H1 (cell line): ENCODE measurements at regions not wholly inside any gene's neighbourhood (a gene's known extent, or its start where the extent isn't known, plus 50 kb on each side); places are given as distances from the start of the nearest gene placed in this dataset.

ENCODE experiments used
- EZH2 ChIP-seq: fragments of 200-600 bp; sonication (generic); IDR thresholded peaks from 2 replicates; pipeline ENCODE4 v1.7.1; 2012; ENCODE audit warnings: low read depth, mild to moderate bottlenecking, moderate library complexity, low read length, inconsistent platforms; ENCODE audit not compliant: severe bottlenecking
- HDAC6 ChIP-seq: IDR thresholded peaks from one replicate; pipeline ENCODE4 v1.7.1; 2012; ENCODE audit warnings: low read depth, mild to moderate bottlenecking, inconsistent platforms, low read length, moderate library complexity
- KDM4A ChIP-seq: IDR thresholded peaks from one replicate; pipeline ENCODE4 v1.7.1; 2012; ENCODE audit warnings: low read depth, mild to moderate bottlenecking, moderate library complexity, low read length, inconsistent platforms; ENCODE audit not compliant: severe bottlenecking
- SIRT6 ChIP-seq: IDR thresholded peaks from one replicate; pipeline ENCODE4 v1.7.1; 2012; ENCODE audit warnings: low read length, inconsistent platforms
- SP2 ChIP-seq: IDR thresholded peaks from 2 replicates; pipeline ENCODE4 v1.6.1; 2012; ENCODE audit warnings: mild to moderate bottlenecking, low read length, inconsistent platforms
- YY1 ChIP-seq: IDR thresholded peaks from 2 replicates; pipeline ENCODE4 v1.6.1; 2011; ENCODE audit warnings: low read depth, mild to moderate bottlenecking, low read length
- TF ChIP-seq, protein P1 (sequence below): IDR thresholded peaks from 2 replicates; pipeline ENCODE4 v1.6.1; 2012; ENCODE audit warnings: inconsistent platforms

DNA sequence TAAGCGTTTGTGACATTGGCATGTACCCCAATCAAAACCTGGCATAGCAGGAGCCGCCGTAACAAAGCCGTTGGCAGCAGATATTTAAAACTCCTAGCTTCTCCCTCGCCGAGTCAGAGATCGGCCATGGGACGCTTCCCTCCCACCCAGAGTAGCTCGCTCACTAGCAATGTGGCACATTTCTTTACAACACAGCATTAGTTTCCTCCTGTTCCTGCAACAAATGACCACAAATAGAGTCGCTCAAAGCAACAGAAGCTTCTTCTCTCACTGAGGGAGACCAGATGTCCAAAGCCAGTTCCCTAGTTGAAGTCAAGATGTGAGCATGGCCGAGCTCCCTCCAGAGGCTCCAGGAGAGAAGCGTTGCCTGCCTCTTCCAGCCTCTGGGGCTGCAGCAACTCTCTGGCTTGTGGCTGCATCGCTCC lies 106.7 kb downstream of the RBFOX3 start (continued):
- TF ChIP-seq, protein P1, sequence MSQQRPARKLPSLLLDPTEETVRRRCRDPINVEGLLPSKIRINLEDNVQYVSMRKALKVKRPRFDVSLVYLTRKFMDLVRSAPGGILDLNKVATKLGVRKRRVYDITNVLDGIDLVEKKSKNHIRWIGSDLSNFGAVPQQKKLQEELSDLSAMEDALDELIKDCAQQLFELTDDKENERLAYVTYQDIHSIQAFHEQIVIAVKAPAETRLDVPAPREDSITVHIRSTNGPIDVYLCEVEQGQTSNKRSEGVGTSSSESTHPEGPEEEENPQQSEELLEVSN, result 0 out of 2 replicates have a peak, but pooled peaks have one; percentile 14
- TF ChIP-seq EZH2 (no peak), KDM4A (no peak), YY1 (no peak), SP2 (no peak), SIRT6 (no peak), HDAC6 (no peak)
